ENCODE measurements at regions not wholly inside any gene's neighbourhood (a gene's known extent, or its start where the extent isn't known, plus 50 kb on each side); places are given as distances from the start of the nearest gene placed in this dataset.

- H3K9me2 ChIP-seq (ENCODE audit: insufficient read depth, low read length): no peaks in the 10 kb centered on the region
- no peak overlapping the region for H3K4me2 ChIP-seq (ENCODE audit: low read length)
- H3K36me3 ChIP-seq (ENCODE audit: insufficient read depth, low read length): no peaks in the 10 kb centered on the region
- H3K79me2 ChIP-seq (replicated peaks; ENCODE audit: insufficient read depth, low read length): no peaks in the 10 kb centered on the region
- no peaks in the 10 kb centered on the region for H4K20me1 ChIP-seq (ENCODE audit: insufficient read depth)
- no peak overlapping the region for H3K4me3 ChIP-seq (ENCODE audit: low read length)
- no peak overlapping the region for H3K9ac ChIP-seq (ENCODE audit: low read length)
- H3K27me3 ChIP-seq (ENCODE audit: insufficient read depth, low read depth, low read length): no peaks in the 10 kb centered on the region
- TF ChIP-seq TAF1 (IDR thresholded peaks at IDR 0.05; ENCODE audit: low read depth) (no peak), POLR2AphosphoS5 (IDR thresholded peaks at IDR 0.05) (no peak)
- no peak overlapping the region for H3K27ac ChIP-seq (ENCODE audit: low read length)
- no peaks in the 10 kb centered on the region for H3F3A ChIP-seq (ENCODE audit: insufficient read depth, low read length, poor library complexity, severe bottlenecking)
- H2AFZ ChIP-seq (ENCODE audit: low read depth, low read length): no peak overlapping the region
- H3K9me3 ChIP-seq (ENCODE audit: low read length): no peaks in the 10 kb centered on the region
Measured at GRCh38 chr6:44599672-44600071, 212.2 kb downstream of the CDC5L start.

GRCh38 chr6:44603044-44603686 lies 215.7 kb downstream of the CDC5L start:
- no peaks in the 10 kb centered on the region for H3K79me2 ChIP-seq (replicated peaks; ENCODE audit: insufficient read depth, low read length)
- H3K27me3 ChIP-seq (ENCODE audit: insufficient read depth, low read depth, low read length): no peaks in the 10 kb centered on the region
- H3K4me3 ChIP-seq (ENCODE audit: low read length): no peak overlapping the region
- no peaks in the 10 kb centered on the region for H3F3A ChIP-seq (ENCODE audit: insufficient read depth, low read length, poor library complexity, severe bottlenecking)
- H3K27ac ChIP-seq (ENCODE audit: low read length): no peak overlapping the region
- H2AFZ ChIP-seq (ENCODE audit: low read depth, low read length): no peak overlapping the region
- TF ChIP-seq RAD21 (conservative IDR thresholded peaks at IDR 0.05): no peak
- TF ChIP-seq REST (IDR thresholded peaks at IDR 0.05; ENCODE audit: borderline replicate concordance): no peak
- no peak for TF ChIP-seq POLR2AphosphoS5 (IDR thresholded peaks at IDR 0.05)
- TF ChIP-seq TAF1 (IDR thresholded peaks at IDR 0.05; ENCODE audit: low read depth): no peak
- no peak for TF ChIP-seq SMC3 (conservative IDR thresholded peaks at IDR 0.05; ENCODE audit: poor library complexity)
- no peak for TF ChIP-seq EZH2 (IDR thresholded peaks at IDR 0.05; ENCODE audit: borderline replicate concordance, insufficient read depth, low read length, poor library complexity, severe bottlenecking)
- TF ChIP-seq MXI1 (conservative IDR thresholded peaks at IDR 0.05; ENCODE audit: poor library complexity, severe bottlenecking): no peak
- TF ChIP-seq EP300 (conservative IDR thresholded peaks at IDR 0.05; ENCODE audit: poor library complexity, severe bottlenecking): no peak
- H4K20me1 ChIP-seq (ENCODE audit: insufficient read depth): no peaks in the 10 kb centered on the region
- no peak overlapping the region for H3K4me2 ChIP-seq (ENCODE audit: low read length)
- no peak overlapping the region for H3K9ac ChIP-seq (ENCODE audit: low read length)
- no peaks in the 10 kb centered on the region for H3K9me3 ChIP-seq (ENCODE audit: low read length)
- no peaks in the 10 kb centered on the region for H3K36me3 ChIP-seq (ENCODE audit: insufficient read depth, low read length)
- no peaks in the 10 kb centered on the region for H3K9me2 ChIP-seq (ENCODE audit: insufficient read depth, low read length)

GRCh38 chr6:44606504-44606903 lies 219.0 kb downstream of the CDC5L start:
- H3K79me2 ChIP-seq (replicated peaks; ENCODE audit: insufficient read depth, low read length): no peaks in the 10 kb centered on the region
- H2AFZ ChIP-seq (ENCODE audit: low read depth, low read length): no peak overlapping the region
- H3K27me3 ChIP-seq (ENCODE audit: insufficient read depth, low read depth, low read length): no peaks in the 10 kb centered on the region
- no peaks in the 10 kb centered on the region for H3K9me3 ChIP-seq (ENCODE audit: low read length)
- H4K20me1 ChIP-seq (ENCODE audit: insufficient read depth): no peaks in the 10 kb centered on the region
- no peak for TF ChIP-seq REST (IDR thresholded peaks at IDR 0.05; ENCODE audit: borderline replicate concordance)
- no peak for TF ChIP-seq MXI1 (conservative IDR thresholded peaks at IDR 0.05; ENCODE audit: poor library complexity, severe bottlenecking)
- TF ChIP-seq RAD21 (conservative IDR thresholded peaks at IDR 0.05): no peak
- no peak for TF ChIP-seq CTCF (IDR thresholded peaks at IDR 0.05; ENCODE audit: poor library complexity, severe bottlenecking)
- TF ChIP-seq SMC3 (conservative IDR thresholded peaks at IDR 0.05; ENCODE audit: poor library complexity): no peak
- TF ChIP-seq EZH2 (IDR thresholded peaks at IDR 0.05; ENCODE audit: borderline replicate concordance, insufficient read depth, low read length, poor library complexity, severe bottlenecking): no peak
- no peak for TF ChIP-seq EP300 (conservative IDR thresholded peaks at IDR 0.05; ENCODE audit: poor library complexity, severe bottlenecking)
- no peak for TF ChIP-seq POLR2AphosphoS5 (IDR thresholded peaks at IDR 0.05)
- no peak for TF ChIP-seq TAF1 (IDR thresholded peaks at IDR 0.05; ENCODE audit: low read depth)
- H3F3A ChIP-seq (ENCODE audit: insufficient read depth, low read length, poor library complexity, severe bottlenecking): no peaks in the 10 kb centered on the region
- H3K27ac ChIP-seq (ENCODE audit: low read length): no peak overlapping the region
- H3K36me3 ChIP-seq (ENCODE audit: insufficient read depth, low read length): no peaks in the 10 kb centered on the region
- H3K9ac ChIP-seq (ENCODE audit: low read length): no peak overlapping the region
- H3K9me2 ChIP-seq (ENCODE audit: insufficient read depth, low read length): no peaks in the 10 kb centered on the region
- no peak overlapping the region for H3K4me2 ChIP-seq (ENCODE audit: low read length)
- H3K4me3 ChIP-seq (ENCODE audit: low read length): no peak overlapping the region

Measured in neural cell (in vitro differentiated cells).